Parathyroid adenoma (tissue), 2 donors: ENCODE measurements at regions not wholly inside any gene's neighbourhood (a gene's known extent, or its start where the extent isn't known, plus 50 kb on each side); places are given as distances from the start of the nearest gene placed in this dataset.

Source experiments
- H2AFZ ChIP-seq: fragments of 300-600 bp; sonication (generic); one replicate; pipeline ENCODE4 v1.7.0; 2017; ENCODE audit warnings: antibody characterized with exemption, mild to moderate bottlenecking
- H3K27ac ChIP-seq: fragments of 300-600 bp; sonication (generic); one replicate; pipeline ENCODE4 v1.7.0; 2017
- H3K27me3 ChIP-seq: fragments of 300-600 bp; sonication (generic); one replicate; pipeline ENCODE4 v1.7.0; 2017; ENCODE audit warnings: low read length; ENCODE audit not compliant: control insufficient read depth, insufficient read depth
- H3K36me3 ChIP-seq: fragments of 300-600 bp; sonication (generic); one replicate; pipeline ENCODE4 v1.7.0; 2017; ENCODE audit warnings: low read length; ENCODE audit not compliant: control insufficient read depth, insufficient read depth
- H3K4me1 ChIP-seq: fragments of 300-600 bp; sonication (generic); one replicate; pipeline ENCODE4 v1.7.0; 2017; ENCODE audit warnings: control low read depth
- H3K4me2 ChIP-seq: fragments of 300-600 bp; sonication (generic); one replicate; pipeline ENCODE4 v1.7.0; 2017; ENCODE audit warnings: low read length
- H3K4me3 ChIP-seq: fragments of 300-600 bp; sonication (generic); one replicate; pipeline ENCODE4 v1.7.0; 2017; ENCODE audit warnings: low read depth, low read length
- H3K79me2 ChIP-seq: fragments of 300-600 bp; sonication (generic); one replicate; pipeline ENCODE4 v1.7.0; 2017; ENCODE audit warnings: control low read depth
- H3K9ac ChIP-seq: fragments of 300-600 bp; sonication (generic); one replicate; pipeline ENCODE4 v1.7.0; 2017; ENCODE audit warnings: mild to moderate bottlenecking
- H3K9me3 ChIP-seq: fragments of 300-600 bp; sonication (generic); one replicate; pipeline ENCODE4 v1.7.0; 2017; ENCODE audit warnings: low read length; ENCODE audit not compliant: control insufficient read depth
- TF ChIP-seq, protein P1 (sequence below): fragments of 300-600 bp; sonication (generic); IDR thresholded peaks from one replicate; pipeline ENCODE4 v1.7.0; 2017; ENCODE audit warnings: antibody characterized with exemption, mild to moderate bottlenecking
- donor health status: primary hyperparathyroidism.

GRCh38 chr10:108250936-108251620 is 1086.6 kb upstream of the SORCS1 start:
- no peak overlapping the region for H3K27ac ChIP-seq
- TF ChIP-seq, protein P1, sequence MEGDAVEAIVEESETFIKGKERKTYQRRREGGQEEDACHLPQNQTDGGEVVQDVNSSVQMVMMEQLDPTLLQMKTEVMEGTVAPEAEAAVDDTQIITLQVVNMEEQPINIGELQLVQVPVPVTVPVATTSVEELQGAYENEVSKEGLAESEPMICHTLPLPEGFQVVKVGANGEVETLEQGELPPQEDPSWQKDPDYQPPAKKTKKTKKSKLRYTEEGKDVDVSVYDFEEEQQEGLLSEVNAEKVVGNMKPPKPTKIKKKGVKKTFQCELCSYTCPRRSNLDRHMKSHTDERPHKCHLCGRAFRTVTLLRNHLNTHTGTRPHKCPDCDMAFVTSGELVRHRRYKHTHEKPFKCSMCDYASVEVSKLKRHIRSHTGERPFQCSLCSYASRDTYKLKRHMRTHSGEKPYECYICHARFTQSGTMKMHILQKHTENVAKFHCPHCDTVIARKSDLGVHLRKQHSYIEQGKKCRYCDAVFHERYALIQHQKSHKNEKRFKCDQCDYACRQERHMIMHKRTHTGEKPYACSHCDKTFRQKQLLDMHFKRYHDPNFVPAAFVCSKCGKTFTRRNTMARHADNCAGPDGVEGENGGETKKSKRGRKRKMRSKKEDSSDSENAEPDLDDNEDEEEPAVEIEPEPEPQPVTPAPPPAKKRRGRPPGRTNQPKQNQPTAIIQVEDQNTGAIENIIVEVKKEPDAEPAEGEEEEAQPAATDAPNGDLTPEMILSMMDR: no peak
- no peaks in the 10 kb centered on the region for H3K27me3 ChIP-seq
- no peak overlapping the region for H3K4me3 ChIP-seq
- no peaks in the 10 kb centered on the region for H3K4me1 ChIP-seq
- H3K9ac ChIP-seq: no peak overlapping the region
- H3K9me3 ChIP-seq: peaks cover 5% of the 10 kb centered on the region
- H3K4me2 ChIP-seq: no peak overlapping the region
- H3K36me3 ChIP-seq: no peaks in the 10 kb centered on the region
- no peaks in the 10 kb centered on the region for H3K79me2 ChIP-seq
- H2AFZ ChIP-seq: no peak overlapping the region

- Histone ChIP-seq H3K9me3 (peaks cover 5% of the 10 kb centered on the region), H3K4me1 (no peaks in the 10 kb centered on the region), H3K4me3 (no peak overlapping the region), H2AFZ (no peak overlapping the region), H3K79me2 (no peaks in the 10 kb centered on the region), H3K27ac (no peak overlapping the region), H3K9ac (no peak overlapping the region), H3K27me3 (no peaks in the 10 kb centered on the region), H3K4me2 (no peak overlapping the region), H3K36me3 (no peaks in the 10 kb centered on the region)
- TF ChIP-seq, protein P1: no peak
Observed at GRCh38 chr10:108249940-108250339, 1085.4 kb upstream of the SORCS1 start.

DNA sequence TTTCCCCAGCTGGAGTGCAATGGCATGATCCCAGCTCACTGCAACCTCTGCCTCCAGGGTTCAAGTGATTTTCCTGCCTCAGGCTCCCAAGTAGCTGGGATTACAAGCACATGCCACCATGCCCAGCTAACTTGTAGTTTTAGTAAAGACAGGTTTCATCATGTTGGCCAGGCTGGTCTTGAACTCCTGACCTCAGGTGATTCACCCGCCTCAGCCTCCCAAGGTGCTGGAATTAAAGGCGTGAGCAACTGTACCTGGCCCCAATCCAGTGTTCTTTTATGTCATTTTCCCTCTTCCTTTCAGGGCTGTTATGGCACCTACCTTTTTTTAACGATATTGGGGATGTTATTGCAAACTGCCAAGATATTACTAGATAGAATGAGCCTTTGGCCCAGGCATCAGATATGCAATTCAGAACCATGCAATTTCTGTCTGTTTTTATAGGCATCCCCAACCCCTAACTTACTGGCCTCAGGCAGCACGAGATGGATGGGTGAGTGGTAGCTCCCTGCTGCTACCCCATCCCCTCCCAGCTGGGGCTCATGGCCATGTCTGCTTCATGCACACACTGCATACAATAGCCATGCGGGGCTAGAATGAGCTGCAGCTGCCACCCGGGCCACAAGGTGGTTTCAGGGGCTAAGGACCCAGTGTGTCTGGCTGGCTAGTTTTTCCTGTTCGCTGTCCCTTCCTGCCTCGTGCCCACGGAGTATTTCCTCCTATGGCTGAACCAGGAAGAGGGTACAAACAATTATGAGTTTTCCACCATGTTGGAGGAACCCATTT is 1080.1 kb upstream of the SORCS1 start:
- Histone ChIP-seq H3K36me3 (peaks cover 3% of the 10 kb centered on the region), H3K27ac (no peak overlapping the region), H3K9ac (no peak overlapping the region), H2AFZ (no peak overlapping the region), H3K27me3 (no peaks in the 10 kb centered on the region), H3K4me2 (no peak overlapping the region), H3K9me3 (peaks cover 5% of the 10 kb centered on the region), H3K4me1 (no peaks in the 10 kb centered on the region), H3K79me2 (no peaks in the 10 kb centered on the region), H3K4me3 (no peak overlapping the region)
- TF ChIP-seq, protein P1: no peak

GRCh38 chr10:108241166-108241565 is 1076.7 kb upstream of the SORCS1 start:
- peaks cover 3% of the 10 kb centered on the region for H3K36me3 ChIP-seq
- no peaks in the 10 kb centered on the region for H3K27me3 ChIP-seq
- no peak overlapping the region for H2AFZ ChIP-seq
- H3K4me2 ChIP-seq: no peak overlapping the region
- H3K4me3 ChIP-seq: no peak overlapping the region
- TF ChIP-seq, protein P1: no peak
- no peaks in the 10 kb centered on the region for H3K4me1 ChIP-seq
- no peaks in the 10 kb centered on the region for H3K9me3 ChIP-seq
- H3K79me2 ChIP-seq: no peaks in the 10 kb centered on the region
- no peak overlapping the region for H3K27ac ChIP-seq
- H3K9ac ChIP-seq: no peak overlapping the region
